Activated naive CD4-positive, alpha-beta T cell treated with anti-CD3 and anti-CD28 coated beads for 36 hours (primary cell): ENCODE measurements at regions not wholly inside any gene's neighbourhood (a gene's known extent, or its start where the extent isn't known, plus 50 kb on each side); places are given as distances from the start of the nearest gene placed in this dataset.
A peak's percentile ranks its signal among the peaks of the same experiment; 100 is the strongest.

Experiments
- CTCF ChIA-PET: fragments of 350-600 bp; sonication (Branson Sonifier 250); formaldehyde crosslinking; loops from one replicate; lab custom pipeline; 2021; ENCODE audit warnings: antibody characterized with exemption; lab: Charles Lee
- DNase-seq: peaks from one replicate; pipeline ENCODE4 v3.0.0-alpha.2; 2020
- H3K27ac Mint-ChIP-seq: one replicate; pipeline ENCODE4 v1.8.0; 2021; ENCODE audit warnings: mild to moderate bottlenecking, mixed read lengths
- H3K27me3 Mint-ChIP-seq: one replicate; pipeline ENCODE4 v1.8.0; 2021; ENCODE audit warnings: low read depth, mixed read lengths
- H3K36me3 Mint-ChIP-seq: one replicate; pipeline ENCODE4 v1.8.0; 2021; ENCODE audit warnings: low read depth, mixed read lengths
- H3K4me1 Mint-ChIP-seq: one replicate; pipeline ENCODE4 v1.8.0; 2021; ENCODE audit warnings: low read depth, mixed read lengths
- H3K4me3 Mint-ChIP-seq: one replicate; pipeline ENCODE4 v1.8.0; 2021; ENCODE audit warnings: mild to moderate bottlenecking, moderate library complexity, mixed read lengths
- H3K9me3 Mint-ChIP-seq: one replicate; pipeline ENCODE4 v1.8.0; 2021; ENCODE audit warnings: mixed read lengths
- intact Hi-C: fragments of 100-400 bp; cut with micrococcal nuclease; formaldehyde crosslinking; loops from one replicate; pipeline ENCODE4 v1.15.1; 2023

DNA sequence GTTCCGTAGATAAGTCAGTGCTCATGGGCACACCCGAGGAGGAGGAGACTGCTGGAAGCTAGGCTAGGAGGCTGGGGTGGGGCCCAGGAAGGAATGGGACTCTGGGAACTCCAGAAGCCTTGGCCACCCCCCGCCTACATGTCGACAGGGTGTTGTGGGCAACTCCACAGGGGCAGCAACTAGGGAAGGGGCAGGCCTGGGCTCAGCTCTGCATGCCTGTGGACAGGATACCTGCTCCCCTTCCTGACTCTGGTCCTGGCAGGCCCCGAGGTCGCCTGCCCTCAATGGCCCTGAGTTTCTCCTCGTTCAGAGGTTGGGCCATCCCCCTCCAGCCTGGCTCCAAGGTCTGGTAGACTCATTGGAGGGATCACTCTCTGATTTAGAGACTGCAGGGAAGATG lies 138.9 kb upstream of the LINGO1 start:
- Mint-ChIP-seq H3K36me3 (no peaks in the 10 kb centered on the region), H3K9me3 (no peaks in the 10 kb centered on the region), H3K4me1 (no peaks in the 10 kb centered on the region), H3K4me3 (no peak overlapping the region), H3K27ac (no peak overlapping the region), H3K27me3 (peaks cover 2% of the 10 kb centered on the region)
- CTCF ChIA-PET = no interaction called here
- DNase-seq = no peak
- intact Hi-C loops = no loop called here

DNA sequence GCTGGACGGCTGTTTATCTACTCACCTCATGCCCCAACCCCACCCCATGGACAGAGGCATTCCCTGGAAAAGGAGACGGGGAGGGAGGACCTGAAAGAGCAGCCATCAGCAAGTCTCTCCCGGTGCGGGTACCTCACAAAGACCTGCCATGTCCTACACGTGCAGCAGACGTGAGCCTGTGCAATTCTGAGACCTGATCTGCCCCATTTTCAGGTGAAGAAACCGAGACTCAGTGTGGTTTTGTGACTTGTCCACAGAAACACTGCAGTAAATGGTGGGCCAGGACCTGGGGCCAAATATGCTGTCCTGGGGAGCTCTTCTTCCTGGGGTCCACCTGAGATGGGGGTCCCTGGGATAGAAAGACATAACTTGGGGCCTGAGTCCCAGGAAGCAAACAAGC lies 137.0 kb upstream of the LINGO1 start:
- CTCF ChIA-PET = no interaction called here
- DNase-seq = no peak
- peaks cover 11% of the 10 kb centered on the region for H3K27me3 Mint-ChIP-seq
- H3K9me3 Mint-ChIP-seq = no peaks in the 10 kb centered on the region
- intact Hi-C loops = no loop called here
- H3K4me1 Mint-ChIP-seq = no peaks in the 10 kb centered on the region
- H3K4me3 Mint-ChIP-seq = no peak overlapping the region
- H3K36me3 Mint-ChIP-seq = no peaks in the 10 kb centered on the region
- H3K27ac Mint-ChIP-seq = no peak overlapping the region

DNA sequence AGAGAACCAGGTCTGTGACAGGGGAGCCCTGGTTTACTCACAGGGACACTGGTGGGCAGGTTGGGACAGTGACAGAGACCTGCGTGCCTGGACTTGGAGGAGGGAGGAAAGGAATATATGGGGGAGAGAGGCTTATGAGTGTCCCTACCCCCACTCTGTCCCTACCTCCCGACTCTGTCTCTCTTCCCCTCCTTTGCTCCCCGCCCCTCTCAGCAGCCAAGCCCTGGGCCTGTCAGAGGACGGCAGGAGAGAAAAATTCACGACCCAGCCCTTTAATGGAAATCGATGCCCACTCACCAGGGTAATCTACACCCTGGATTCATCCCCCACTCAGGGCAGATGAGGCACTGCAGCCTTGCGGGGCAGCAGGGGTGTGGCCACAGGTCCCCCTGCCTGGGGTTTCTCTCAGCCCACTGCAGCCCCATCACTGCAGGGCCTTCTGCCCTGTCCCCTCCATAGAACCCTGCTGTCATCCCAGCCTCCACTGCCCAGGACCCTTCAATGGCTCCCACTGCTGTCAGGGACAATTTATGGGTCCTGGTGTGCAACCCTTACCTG lies 135.9 kb upstream of the LINGO1 start:
- DNase-seq = no peak
- intact Hi-C loops = no loop called here
- H3K4me3 Mint-ChIP-seq = no peak overlapping the region
- peaks cover 17% of the 10 kb centered on the region for H3K27me3 Mint-ChIP-seq
- H3K36me3 Mint-ChIP-seq = no peaks in the 10 kb centered on the region
- H3K4me1 Mint-ChIP-seq = no peaks in the 10 kb centered on the region
- H3K9me3 Mint-ChIP-seq = no peaks in the 10 kb centered on the region
- H3K27ac Mint-ChIP-seq = no peak overlapping the region
- CTCF ChIA-PET = no interaction called here

DNA sequence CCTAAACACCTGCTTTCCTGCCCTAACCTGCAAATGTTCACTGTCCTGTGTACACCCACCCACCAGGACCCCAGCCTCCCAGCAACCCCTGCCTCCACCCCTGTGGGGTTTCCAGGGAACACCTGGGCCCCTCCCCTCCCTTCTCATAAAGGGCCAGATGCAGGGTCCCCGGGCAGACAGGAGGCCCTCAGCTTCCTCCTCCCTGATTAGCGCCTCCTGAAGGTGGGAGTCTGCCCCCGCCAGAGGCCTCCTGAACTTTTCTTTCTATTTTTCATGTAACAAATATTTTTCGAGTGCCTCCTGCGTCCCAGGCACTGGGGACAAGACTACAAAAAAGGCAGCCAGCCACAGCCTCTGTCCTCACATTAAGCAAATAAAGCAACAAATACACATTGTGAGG lies 135.4 kb upstream of the LINGO1 start:
- H3K27me3 Mint-ChIP-seq = peaks cover 17% of the 10 kb centered on the region
- H3K9me3 Mint-ChIP-seq = no peaks in the 10 kb centered on the region
- no peaks in the 10 kb centered on the region for H3K4me1 Mint-ChIP-seq
- CTCF ChIA-PET = no interaction called here
- intact Hi-C loops = no loop called here
- DNase-seq = no peak
- H3K4me3 Mint-ChIP-seq = no peak overlapping the region
- no peak overlapping the region for H3K27ac Mint-ChIP-seq
- no peaks in the 10 kb centered on the region for H3K36me3 Mint-ChIP-seq

DNA sequence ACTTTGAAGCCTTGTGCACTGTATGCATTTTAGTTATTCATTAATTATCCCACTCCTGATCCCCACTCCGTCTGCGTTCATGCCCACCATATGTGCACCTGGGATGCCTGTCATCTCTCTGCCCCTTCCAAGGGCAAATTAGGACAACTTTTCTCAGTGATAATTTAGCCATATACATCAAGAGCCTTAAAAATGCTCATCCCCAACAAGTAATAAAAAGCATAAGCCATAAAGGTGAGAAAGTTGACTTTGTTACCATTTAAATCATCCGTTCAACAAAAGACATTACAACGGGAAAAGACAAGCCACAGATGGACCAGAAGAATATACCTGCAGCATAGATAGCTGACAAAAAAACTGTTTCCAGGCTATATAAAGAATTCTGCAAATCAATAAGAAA lies 131.4 kb upstream of the LINGO1 start:
- CTCF ChIA-PET = no interaction called here
- DNase-seq = no peak
- peaks cover 21% of the 10 kb centered on the region for H3K27me3 Mint-ChIP-seq
- intact Hi-C loops = no loop called here
- H3K27ac Mint-ChIP-seq = no peak overlapping the region
- no peak overlapping the region for H3K4me3 Mint-ChIP-seq
- no peaks in the 10 kb centered on the region for H3K9me3 Mint-ChIP-seq
- no peaks in the 10 kb centered on the region for H3K36me3 Mint-ChIP-seq
- no peaks in the 10 kb centered on the region for H3K4me1 Mint-ChIP-seq

DNA sequence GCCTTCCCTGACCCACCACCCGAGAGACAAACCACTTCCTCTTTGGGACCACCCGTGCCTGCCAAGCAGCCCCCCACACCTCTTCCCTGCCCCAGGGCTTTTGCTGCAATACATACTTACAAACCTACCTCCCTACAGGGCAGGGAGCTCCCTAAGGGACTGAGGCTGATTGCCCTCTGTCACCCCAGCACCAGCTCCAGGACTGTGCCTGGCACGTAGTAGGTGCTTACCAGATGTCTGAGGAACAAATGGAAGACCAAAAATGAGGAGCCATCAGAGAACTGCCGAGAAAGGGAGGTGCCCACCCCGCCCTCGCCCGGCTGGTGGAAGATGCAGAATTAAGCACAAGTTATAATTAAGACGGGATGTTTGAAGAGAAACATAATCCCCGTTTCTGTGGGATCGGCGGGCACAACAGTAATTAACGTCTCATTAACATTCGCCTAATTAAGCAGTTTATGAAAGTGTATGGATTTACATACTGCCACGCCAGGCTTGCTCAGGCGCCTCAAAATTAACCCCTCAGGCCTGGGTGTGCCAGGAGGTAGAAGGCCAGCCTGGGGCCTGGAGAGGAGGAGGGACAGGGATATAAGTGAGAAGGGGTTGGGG lies 130.1 kb upstream of the LINGO1 start:
- Mint-ChIP-seq H3K4me1 (no peaks in the 10 kb centered on the region), H3K27me3 (peaks cover 21% of the 10 kb centered on the region), H3K36me3 (no peaks in the 10 kb centered on the region), H3K4me3 (no peak overlapping the region), H3K9me3 (no peaks in the 10 kb centered on the region), H3K27ac (no peak overlapping the region)
- intact Hi-C loops = no loop called here
- CTCF ChIA-PET = no interaction called here
- no peak for DNase-seq

DNA sequence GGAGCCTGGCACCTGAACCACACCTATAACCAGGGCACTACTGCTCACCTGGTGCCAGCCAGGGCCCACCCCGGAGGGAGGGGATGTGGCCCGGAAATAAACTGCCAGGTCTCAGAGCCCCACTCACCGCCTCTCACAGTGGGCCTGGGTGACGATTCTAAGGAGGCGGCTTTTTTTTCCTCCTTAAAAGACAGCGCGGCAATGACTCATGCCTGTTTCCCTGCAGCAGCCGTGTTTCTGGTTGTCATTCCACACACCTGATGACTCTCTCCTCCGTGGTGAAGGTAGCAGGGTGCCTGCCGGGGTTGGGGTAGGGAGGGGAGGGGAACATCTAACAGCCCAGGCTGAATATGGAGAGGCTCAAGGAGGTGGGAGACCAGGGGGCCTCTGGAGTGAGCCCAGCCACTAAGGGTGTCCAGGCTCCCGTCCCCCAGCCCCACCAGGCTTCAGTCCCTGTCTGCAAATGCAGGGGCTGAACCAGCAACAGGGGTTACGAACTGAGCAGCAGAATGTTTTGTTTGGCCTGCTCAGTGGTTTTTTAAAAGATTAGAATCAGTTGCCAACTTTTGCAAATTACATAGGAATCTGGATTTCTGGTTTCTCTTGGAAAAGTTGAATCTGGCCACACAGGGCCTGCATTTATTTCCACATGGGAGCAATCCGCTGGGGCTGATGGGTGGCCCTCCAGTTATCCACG lies 127.3 kb upstream of the LINGO1 start:
- Mint-ChIP-seq H3K4me1 (no peaks in the 10 kb centered on the region), H3K36me3 (no peaks in the 10 kb centered on the region), H3K27ac (no peak overlapping the region), H3K4me3 (no peak overlapping the region), H3K27me3 (peaks cover 11% of the 10 kb centered on the region), H3K9me3 (no peaks in the 10 kb centered on the region)
- CTCF ChIA-PET = no interaction called here
- intact Hi-C loops = no loop called here
- DNase-seq = no peak

DNA sequence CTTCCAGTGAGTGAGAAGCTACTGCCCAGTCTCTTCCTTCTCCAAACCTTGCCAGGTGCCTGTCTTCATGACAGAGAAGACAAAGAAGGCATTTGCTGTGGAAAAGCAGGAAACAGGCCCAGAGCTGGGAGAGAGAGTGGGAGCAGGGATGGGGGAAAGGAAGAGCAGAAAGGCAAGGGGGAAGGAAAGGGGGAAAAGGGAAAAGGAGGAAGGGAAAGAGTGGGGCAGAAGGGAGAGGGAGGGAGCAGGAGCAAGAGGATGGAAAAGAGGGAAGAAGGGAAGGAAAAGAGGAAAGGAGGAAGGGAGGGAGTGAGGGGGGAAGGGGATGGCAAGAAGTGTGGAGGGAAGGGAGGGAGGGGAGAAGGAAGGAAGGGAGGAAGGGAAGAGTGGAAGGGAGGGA lies 121.2 kb upstream of the LINGO1 start:
- intact Hi-C loops = no loop called here
- Mint-ChIP-seq H3K4me3 (no peak overlapping the region), H3K36me3 (no peaks in the 10 kb centered on the region), H3K9me3 (no peaks in the 10 kb centered on the region), H3K27me3 (peaks cover 5% of the 10 kb centered on the region), H3K4me1 (no peaks in the 10 kb centered on the region), H3K27ac (no peak overlapping the region)
- CTCF ChIA-PET = no interaction called here
- DNase-seq = no peak

DNA sequence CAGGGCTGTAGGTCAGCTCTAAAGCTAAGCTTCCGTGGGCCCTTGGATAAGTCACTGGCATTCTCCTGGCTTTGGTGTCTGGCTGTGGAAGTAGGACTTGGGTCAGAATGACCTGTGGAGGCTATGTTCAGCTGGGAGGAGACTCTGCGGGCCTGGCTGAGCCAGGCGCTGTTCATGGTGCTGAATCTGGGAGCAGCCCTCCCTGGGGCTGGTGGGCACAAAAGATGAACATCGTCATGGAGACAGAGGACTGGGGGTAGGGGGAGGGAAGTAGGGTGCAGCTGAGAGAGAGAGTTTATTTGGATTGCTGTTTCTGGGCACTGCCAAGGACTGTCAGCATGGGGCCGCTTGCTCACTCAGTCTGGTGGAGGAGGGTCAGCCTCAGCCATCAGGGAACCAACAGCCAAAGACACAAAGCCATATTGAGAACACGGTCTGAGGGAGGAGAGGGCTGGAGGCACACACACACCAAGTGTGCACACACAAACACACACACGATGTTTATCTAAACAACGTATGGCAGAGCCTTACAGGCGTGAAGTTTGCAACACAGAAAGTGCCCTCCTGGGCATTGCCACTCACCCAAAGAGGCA lies 120.7 kb upstream of the LINGO1 start:
- peak overlapping the region; percentile 24 for H3K27ac Mint-ChIP-seq
- H3K27me3 Mint-ChIP-seq = peaks cover 5% of the 10 kb centered on the region
- no peak overlapping the region for H3K4me3 Mint-ChIP-seq
- H3K4me1 Mint-ChIP-seq = no peaks in the 10 kb centered on the region
- CTCF ChIA-PET = no interaction called here
- H3K9me3 Mint-ChIP-seq = no peaks in the 10 kb centered on the region
- no peaks in the 10 kb centered on the region for H3K36me3 Mint-ChIP-seq
- intact Hi-C loops = no loop called here
- peak; percentile 8 for DNase-seq

DNA sequence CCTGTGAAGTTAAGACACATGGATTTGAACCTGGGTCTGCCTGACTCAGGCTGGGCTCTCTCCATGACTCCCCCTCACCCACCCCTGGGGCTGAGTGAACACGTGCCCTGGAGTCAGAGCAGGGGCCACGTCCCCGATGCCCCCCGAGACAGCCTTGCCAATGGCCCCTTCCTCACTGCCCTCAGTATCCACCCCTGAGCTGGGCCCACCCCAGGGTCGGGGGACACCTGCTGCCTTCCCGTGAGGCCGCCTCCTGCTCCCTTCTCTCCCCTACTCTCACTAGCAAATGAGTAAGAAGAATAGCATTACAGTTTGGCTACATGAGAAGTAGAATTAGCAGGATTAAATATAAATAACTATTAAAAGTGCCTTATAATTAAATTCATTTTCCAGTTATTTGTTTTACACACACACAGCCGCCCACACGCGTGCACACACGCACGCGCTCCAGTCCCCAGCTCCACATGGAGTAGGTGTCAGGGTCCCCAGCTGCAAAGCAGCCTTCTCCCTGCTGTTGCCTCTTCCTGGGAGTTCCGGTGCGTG lies 117.4 kb upstream of the LINGO1 start:
- Mint-ChIP-seq H3K9me3 (no peaks in the 10 kb centered on the region), H3K27me3 (peaks cover 5% of the 10 kb centered on the region), H3K4me1 (no peaks in the 10 kb centered on the region), H3K4me3 (no peak overlapping the region), H3K36me3 (no peaks in the 10 kb centered on the region), H3K27ac (no peak overlapping the region)
- CTCF ChIA-PET = no interaction called here
- no peak for DNase-seq
- intact Hi-C loops = no loop called here

DNA sequence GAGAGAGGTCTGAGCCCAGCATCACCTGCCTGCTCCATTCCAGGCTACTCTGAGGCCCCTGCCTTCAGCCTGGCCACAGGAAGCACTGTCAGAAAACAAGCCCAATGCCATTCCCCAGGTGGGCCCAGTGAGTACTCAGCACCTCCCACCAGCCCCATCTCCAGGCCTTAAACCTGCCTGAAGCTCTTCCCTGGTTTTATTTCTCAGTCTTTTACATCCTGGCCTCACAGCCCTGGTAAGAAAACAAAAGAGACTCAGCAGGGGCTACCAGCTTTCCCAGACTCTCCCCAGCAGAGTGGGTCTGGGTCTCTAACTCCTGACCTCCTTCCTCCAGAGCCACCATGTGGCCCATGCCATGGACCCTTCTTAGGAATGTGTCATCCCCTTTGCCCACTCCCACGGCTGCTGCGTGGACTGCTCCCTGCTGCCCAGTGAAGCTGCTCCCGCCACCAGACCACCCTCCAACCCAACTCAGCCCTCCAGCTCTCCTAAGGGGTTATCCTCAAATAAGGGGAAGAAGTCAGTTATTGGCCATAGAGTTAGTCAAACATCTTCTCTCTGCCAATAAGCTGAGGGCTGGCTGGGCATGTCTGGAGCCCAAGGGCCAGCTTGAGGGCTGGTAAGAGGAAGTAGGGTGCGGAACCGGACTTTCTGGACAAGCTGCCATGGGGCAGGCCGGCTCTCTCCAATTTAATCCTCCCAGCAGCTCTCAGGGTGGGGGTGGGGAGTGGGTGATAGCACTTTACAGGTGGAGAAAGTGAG lies 116.7 kb upstream of the LINGO1 start:
- H3K36me3 Mint-ChIP-seq = no peaks in the 10 kb centered on the region
- DNase-seq = no peak
- H3K9me3 Mint-ChIP-seq = no peaks in the 10 kb centered on the region
- H3K4me1 Mint-ChIP-seq = no peaks in the 10 kb centered on the region
- H3K4me3 Mint-ChIP-seq = no peak overlapping the region
- no peak overlapping the region for H3K27ac Mint-ChIP-seq
- H3K27me3 Mint-ChIP-seq = peaks cover 5% of the 10 kb centered on the region
- CTCF ChIA-PET = no interaction called here
- intact Hi-C loops = no loop called here
